GM12865 (cell line): ENCODE measurements at regions not wholly inside any gene's neighbourhood (a gene's known extent, or its start where the extent isn't known, plus 50 kb on each side); places are given as distances from the start of the nearest gene placed in this dataset.

Experiments
- DNase-seq: peaks from one replicate; pipeline ENCODE4 v3.0.0; 2010; ENCODE audit warnings: low read depth
- H3K4me3 ChIP-seq: 2 replicates; pipeline ENCODE4 v1.5.1; 2011; ENCODE audit warnings: mild to moderate bottlenecking, low read depth, low read length, control low read depth
- CTCF ChIP-seq: IDR thresholded peaks from 2 replicates; pipeline ENCODE4 v1.5.1; 2011; ENCODE audit warnings: low read length, control low read depth, low read depth, inconsistent platforms; ENCODE audit not compliant: insufficient read depth; ENCODE audit errors: missing control alignments

- no peak for DNase-seq
- no peak for TF ChIP-seq CTCF
- H3K4me3 ChIP-seq = no peak overlapping the region
These were observed 164.1 kb upstream of the SEMA6A start for GRCh38 chr5:116738615-116739261.

DNA sequence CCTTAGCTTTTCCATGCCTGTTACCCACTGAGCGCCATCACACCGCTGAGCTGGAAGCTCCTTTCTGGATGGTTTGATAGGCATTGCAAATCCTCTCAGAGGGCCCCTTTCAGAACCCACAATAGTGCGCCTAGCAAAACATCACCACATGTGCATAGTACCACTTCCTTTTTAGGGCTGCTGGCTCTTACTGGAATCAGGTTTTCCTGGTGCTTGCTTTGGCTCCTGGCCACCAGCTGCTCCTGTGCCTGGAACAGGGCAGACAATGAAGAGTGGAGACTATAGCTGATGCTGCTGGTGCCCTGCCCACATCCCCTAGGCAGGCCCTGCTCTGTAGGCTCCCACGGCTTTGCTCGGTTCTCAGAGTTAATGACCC is 163.6 kb upstream of the SEMA6A start:
- DNase-seq = no peak
- no peak overlapping the region for H3K4me3 ChIP-seq
- no peak for TF ChIP-seq CTCF

DNA sequence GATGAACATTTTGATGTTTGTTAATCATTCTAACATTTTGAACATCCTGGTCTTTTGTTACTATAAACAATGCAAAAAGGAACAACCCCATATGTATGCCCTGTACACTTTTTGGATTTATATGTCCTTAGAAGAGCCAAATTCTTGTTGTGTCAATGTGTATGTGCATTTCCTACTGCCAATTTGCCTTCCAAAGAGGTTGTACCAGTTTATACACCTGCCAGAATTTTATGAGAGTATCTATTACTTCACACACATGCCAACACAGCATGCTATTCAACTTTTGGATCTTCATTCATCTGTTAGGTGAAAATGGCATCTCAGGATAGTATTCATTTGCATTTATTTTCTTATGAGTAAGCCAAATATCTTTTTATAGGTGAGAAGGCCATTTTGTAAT is 162.0 kb upstream of the SEMA6A start:
- DNase-seq = no peak
- no peak for TF ChIP-seq CTCF
- H3K4me3 ChIP-seq = no peak overlapping the region

GRCh38 chr5:116733991-116734975 is 159.7 kb upstream of the SEMA6A start:
- no peak overlapping the region for H3K4me3 ChIP-seq
- no peak for TF ChIP-seq CTCF
- no peak for DNase-seq

DNA sequence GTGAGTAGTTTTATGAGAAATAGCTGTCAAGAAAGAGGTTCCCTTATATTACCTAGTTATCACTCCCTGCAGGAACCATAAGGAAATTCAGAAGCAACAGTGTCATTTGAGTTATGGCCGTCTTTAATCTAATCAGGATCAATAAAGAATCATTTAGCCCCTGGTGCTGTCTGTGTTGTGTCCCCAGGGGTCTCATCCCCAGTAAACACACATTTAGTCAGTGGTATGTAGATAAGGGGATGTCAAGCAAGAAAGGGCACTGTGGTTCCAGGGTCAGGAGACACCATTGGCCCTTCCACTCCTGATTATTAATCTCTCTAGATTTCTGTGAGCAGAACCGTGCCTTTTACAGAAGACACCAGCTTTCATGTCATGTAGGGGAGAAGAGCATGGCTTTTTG is 158.0 kb upstream of the SEMA6A start:
- DNase-seq = no peak
- no peak for TF ChIP-seq CTCF
- no peak overlapping the region for H3K4me3 ChIP-seq

DNA sequence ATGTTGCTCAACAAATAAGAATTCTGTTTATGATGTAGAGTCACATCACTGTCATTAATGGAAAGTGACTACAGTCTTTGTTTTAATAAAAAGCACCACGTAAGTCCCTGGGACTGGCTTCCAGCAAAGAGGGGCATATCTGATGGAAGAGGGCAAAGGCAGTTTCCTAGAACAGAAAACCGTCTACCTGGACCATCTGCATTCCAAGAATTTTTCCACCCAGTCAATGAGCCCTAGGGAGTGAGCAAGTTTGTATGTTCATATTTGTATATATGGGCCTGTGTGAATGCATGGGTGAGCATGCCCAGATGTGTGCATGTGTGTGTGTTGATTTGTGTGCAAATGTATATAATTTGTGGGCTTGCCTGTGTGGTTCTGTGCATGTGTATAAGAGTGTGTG is 156.8 kb upstream of the SEMA6A start:
- no peak for DNase-seq
- no peak overlapping the region for H3K4me3 ChIP-seq
- no peak for TF ChIP-seq CTCF
